IgD-negative memory B cell (primary cell): ENCODE measurements at regions not wholly inside any gene's neighbourhood (a gene's known extent, or its start where the extent isn't known, plus 50 kb on each side); places are given as distances from the start of the nearest gene placed in this dataset.

ENCODE experiments used
- H3K27ac Mint-ChIP-seq, 3 donors: one replicate each; pipeline ENCODE4 v1.8.0; 2020 to 2022; ENCODE audit warnings: mild to moderate bottlenecking in 3 of 3, mixed read lengths in 3 of 3, moderate library complexity in 1 of 3
- H3K27me3 Mint-ChIP-seq: one replicate; pipeline ENCODE4 v1.8.0; 2021; ENCODE audit warnings: mixed read lengths
- H3K36me3 Mint-ChIP-seq: one replicate; pipeline ENCODE4 v1.8.0; 2020; ENCODE audit warnings: mild to moderate bottlenecking, mixed read lengths
- H3K4me1 Mint-ChIP-seq, 3 donors: one replicate each; pipeline ENCODE4 v1.8.0; 2020 to 2022; ENCODE audit warnings: mixed read lengths in 3 of 3, mild to moderate bottlenecking in 1 of 3
- H3K4me3 Mint-ChIP-seq, 4 donors: one replicate each; pipeline ENCODE4 v1.8.0; 2020 to 2022; ENCODE audit warnings: mild to moderate bottlenecking in 4 of 4, mixed read lengths in 4 of 4, moderate library complexity in 3 of 4
- H3K9me3 Mint-ChIP-seq, 3 donors: one replicate each; pipeline ENCODE4 v1.8.0; 2020 to 2021; ENCODE audit warnings: mixed read lengths in 3 of 3, mild to moderate bottlenecking in 1 of 3

DNA sequence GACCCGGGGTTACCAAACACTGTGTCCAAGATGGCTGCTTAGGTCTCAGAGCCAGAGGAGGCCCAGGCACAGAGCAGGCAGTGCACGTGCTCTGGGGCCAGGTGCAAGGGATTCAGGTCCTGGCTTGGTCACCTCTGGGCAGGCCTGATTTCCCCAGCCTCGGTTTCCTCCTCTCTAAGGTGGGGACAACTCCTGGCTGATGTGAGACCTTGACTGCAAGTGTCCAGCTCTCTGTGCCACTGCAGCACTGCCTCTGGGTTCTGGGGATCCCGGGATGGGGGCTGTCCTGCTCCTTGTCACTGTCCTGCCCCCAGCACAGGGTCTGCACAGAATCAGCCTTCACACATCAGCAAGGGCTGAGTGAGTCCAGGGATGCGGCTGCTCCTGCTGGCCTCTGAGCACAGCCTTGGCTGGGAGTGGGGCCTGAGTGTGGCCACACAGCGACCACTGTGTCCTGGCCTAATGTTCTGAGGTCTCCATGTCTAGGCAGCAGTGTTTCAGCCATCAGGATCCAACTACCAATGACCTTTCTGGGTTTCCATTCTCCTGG lies 170.2 kb upstream of the HDAC4 start:
- Mint-ChIP-seq H3K36me3 (no peaks in the 10 kb centered on the region), H3K9me3 (no peaks in the 10 kb centered on the region), H3K27ac (no peak overlapping the region), H3K4me1 (no peaks in the 10 kb centered on the region), H3K27me3 (peaks cover 2% of the 10 kb centered on the region), H3K4me3 (no peak overlapping the region)

- Mint-ChIP-seq H3K27ac (no peak overlapping the region), H3K9me3 (no peaks in the 10 kb centered on the region), H3K4me3 (no peak overlapping the region), H3K27me3 (peaks cover 2% of the 10 kb centered on the region), H3K4me1 (no peaks in the 10 kb centered on the region), H3K36me3 (no peaks in the 10 kb centered on the region)
Observed at GRCh38 chr2:239570216-239570925, 169.6 kb upstream of the HDAC4 start.

DNA sequence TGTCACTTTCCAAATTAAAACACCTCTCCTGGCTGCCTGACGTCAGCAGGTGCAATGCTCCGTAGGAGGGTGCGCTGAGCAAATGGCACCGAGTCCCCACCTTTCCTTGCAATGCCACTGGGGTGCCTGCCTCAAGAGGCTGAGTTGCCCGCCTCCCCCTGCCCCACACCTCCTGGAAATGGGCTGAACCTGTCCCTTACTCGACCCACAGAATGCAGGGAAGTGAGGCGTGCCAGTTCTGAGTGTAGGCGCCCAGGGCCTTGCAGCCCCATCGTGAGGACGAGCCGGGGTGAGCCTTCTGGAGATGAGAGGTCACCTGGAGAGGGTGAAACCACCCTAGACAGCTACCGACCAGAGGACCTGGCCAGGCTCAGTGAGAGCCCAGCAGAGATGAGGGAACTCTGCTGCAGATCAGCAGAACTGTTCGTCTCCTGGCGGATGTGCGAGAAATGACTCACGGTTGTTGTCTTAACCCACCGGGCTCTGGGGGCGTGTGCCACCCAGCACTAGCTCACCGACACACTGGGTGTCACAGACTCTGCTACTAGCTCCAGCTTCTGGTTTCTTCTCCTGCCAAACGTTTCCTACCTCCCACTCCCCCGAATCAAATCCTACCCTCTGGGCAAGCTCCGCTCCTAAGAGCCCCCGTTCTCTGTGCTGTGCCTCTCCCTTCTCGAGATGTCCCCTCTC lies 168.7 kb upstream of the HDAC4 start:
- Mint-ChIP-seq H3K9me3 (no peaks in the 10 kb centered on the region), H3K4me1 (no peaks in the 10 kb centered on the region), H3K4me3 (no peak overlapping the region), H3K27ac (no peak overlapping the region), H3K27me3 (no peaks in the 10 kb centered on the region), H3K36me3 (no peaks in the 10 kb centered on the region)

DNA sequence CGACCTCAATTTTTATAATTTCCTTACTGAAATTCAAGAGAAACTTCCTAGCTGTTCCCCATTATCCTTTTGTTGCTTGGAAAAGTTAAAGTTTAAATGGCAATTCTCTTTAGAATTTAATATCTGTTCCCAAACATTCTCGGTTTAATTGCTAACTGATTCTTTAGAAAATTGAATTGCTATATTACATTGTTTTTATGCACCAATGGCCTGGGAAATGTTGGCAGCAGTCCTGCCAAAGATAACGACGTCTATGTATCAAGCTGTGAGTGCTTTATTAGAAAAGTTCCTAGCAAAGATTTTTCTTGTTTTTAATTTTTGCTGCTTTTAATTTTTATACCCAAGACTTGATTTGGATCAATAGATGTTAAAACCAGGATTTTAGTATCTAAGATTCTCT lies 167.8 kb upstream of the HDAC4 start:
- Mint-ChIP-seq H3K27me3 (no peaks in the 10 kb centered on the region), H3K9me3 (no peaks in the 10 kb centered on the region), H3K27ac (no peak overlapping the region), H3K36me3 (no peaks in the 10 kb centered on the region), H3K4me1 (no peaks in the 10 kb centered on the region), H3K4me3 (no peak overlapping the region)

GRCh38 chr2:239567786-239568185 lies 167.0 kb upstream of the HDAC4 start:
- no peak overlapping the region for H3K4me3 Mint-ChIP-seq
- no peaks in the 10 kb centered on the region for H3K9me3 Mint-ChIP-seq
- H3K27ac Mint-ChIP-seq, result no peak overlapping the region
- no peaks in the 10 kb centered on the region for H3K4me1 Mint-ChIP-seq
- H3K27me3 Mint-ChIP-seq, result peaks cover 1% of the 10 kb centered on the region
- H3K36me3 Mint-ChIP-seq, result no peaks in the 10 kb centered on the region

GRCh38 chr2:239566995-239567568 lies 166.3 kb upstream of the HDAC4 start:
- Mint-ChIP-seq H3K4me3 (no peak overlapping the region), H3K27me3 (peaks cover 1% of the 10 kb centered on the region), H3K36me3 (no peaks in the 10 kb centered on the region)

DNA sequence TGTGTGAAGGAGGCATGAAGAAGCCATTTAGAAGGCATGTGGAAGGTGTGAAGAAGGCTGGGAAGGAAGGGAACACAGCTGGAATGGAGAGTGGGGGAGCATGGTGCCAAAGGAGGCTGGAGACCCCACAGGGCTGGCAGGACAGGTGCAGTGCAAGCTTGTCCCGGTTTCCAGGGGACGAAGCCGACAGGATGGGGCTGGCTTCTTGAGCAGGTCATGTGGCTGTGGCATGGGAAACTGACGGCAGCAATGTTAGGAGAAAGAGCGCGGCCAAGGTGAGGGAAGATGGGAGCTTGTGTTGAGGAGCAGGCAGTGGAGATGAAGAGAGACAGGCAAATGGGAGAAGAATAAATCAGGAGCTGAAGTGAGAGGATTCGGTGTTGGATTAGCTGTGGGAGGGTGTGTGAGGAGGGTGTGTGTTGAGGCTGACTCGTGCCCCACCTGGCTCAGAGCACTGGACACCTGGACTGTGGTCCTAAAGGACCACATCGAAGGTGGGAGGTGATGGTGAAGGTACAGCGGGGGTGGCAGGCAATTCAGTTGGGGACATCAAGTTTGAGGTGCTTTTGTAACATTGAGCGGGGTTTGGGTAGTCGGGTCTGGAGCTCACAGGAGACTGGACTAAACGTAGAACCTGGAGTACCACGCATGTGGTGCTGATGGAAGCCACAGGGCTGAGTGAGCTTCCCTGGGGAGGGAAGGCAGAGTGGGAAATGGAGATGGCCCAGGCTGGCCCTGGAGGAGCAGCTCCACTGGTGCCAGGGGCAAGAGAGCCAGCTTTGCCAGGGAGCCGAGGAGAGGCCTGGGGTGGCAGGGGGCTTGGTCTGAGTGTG lies 165.6 kb upstream of the HDAC4 start:
- no peak overlapping the region for H3K4me3 Mint-ChIP-seq
- peaks cover 3% of the 10 kb centered on the region for H3K27me3 Mint-ChIP-seq
- H3K36me3 Mint-ChIP-seq, result no peaks in the 10 kb centered on the region
- H3K4me1 Mint-ChIP-seq, result no peaks in the 10 kb centered on the region
- H3K27ac Mint-ChIP-seq, result no peak overlapping the region
- H3K9me3 Mint-ChIP-seq, result no peaks in the 10 kb centered on the region

More at GRCh38 chr2:239566995-239567568, 166.3 kb upstream of the HDAC4 start:
- H3K9me3 Mint-ChIP-seq, result no peaks in the 10 kb centered on the region
- no peaks in the 10 kb centered on the region for H3K4me1 Mint-ChIP-seq
- no peak overlapping the region for H3K27ac Mint-ChIP-seq

- Mint-ChIP-seq H3K4me1 (no peaks in the 10 kb centered on the region), H3K4me3 (no peak overlapping the region), H3K36me3 (no peaks in the 10 kb centered on the region), H3K27ac (no peak overlapping the region), H3K27me3 (peaks cover 3% of the 10 kb centered on the region), H3K9me3 (no peaks in the 10 kb centered on the region)
Observed at GRCh38 chr2:239564587-239564986, 163.8 kb upstream of the HDAC4 start.

DNA sequence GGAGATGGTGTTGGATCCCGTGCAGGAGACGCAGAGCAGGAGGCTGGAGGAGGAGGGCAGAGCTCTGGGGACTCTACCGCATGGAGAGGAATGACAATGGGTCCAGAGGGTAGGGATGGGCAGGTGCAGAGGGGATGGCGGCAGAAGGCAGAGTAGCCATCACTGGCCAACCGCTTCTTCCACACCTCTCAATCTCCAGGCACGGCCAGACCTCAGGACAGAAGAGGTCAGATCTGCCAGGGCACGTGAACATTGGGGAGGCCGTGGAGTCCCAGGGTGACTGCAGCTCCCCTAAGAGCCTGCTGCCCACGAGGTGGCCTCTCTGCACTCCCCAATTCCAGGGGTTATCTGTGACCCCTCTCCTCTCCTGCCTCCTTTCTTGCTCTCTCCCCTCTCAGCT lies 162.7 kb upstream of the HDAC4 start:
- Mint-ChIP-seq H3K4me3 (no peak overlapping the region), H3K9me3 (no peaks in the 10 kb centered on the region), H3K27me3 (peaks cover 4% of the 10 kb centered on the region), H3K27ac (no peak overlapping the region), H3K36me3 (no peaks in the 10 kb centered on the region), H3K4me1 (no peaks in the 10 kb centered on the region)

GRCh38 chr2:239561446-239562001 lies 160.7 kb upstream of the HDAC4 start:
- H3K27ac Mint-ChIP-seq, result no peak overlapping the region
- no peaks in the 10 kb centered on the region for H3K36me3 Mint-ChIP-seq
- H3K4me3 Mint-ChIP-seq, result no peak overlapping the region
- no peaks in the 10 kb centered on the region for H3K9me3 Mint-ChIP-seq
- peaks cover 6% of the 10 kb centered on the region for H3K27me3 Mint-ChIP-seq
- H3K4me1 Mint-ChIP-seq, result no peaks in the 10 kb centered on the region

DNA sequence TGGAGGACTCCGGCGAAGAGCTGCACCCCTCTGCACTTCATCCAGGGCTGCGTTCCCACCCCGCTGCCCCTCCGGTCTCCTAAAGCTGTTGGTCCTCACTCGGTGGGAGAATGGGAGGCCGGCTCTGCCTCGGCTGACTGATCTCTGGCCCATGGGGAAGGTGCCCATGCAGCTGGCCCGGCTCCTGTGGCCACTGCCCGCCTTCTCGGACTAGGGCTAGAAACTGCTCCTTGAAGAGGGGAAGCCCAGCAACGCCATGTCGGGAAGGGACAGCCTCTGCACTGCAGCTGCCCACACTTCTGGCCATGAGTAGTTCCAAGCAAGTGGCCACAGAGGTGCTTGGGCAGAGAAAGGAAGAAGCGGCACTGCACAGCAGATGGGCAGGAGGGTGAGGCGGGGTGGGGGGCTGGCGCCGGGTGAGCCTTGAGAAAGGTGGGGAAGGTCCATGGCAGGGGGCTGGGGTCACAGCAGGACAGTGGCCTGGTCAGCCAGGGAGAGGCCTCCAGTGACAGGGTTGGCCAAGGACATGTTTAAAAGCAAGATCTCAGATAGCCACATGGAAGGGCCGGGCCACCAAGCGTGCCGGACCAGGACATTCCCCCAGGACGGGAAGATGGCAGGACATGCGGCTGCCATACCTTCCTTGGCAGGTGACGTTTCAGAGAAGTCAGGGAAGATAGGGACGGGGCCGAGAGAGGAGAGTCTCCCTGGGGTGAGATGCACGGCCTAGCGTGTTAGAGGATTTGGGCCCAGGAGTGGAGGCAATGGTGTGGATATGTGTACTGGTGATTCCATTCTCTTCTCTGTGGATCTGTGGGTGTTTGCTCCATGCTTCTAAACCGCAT lies 158.8 kb upstream of the HDAC4 start:
- no peak overlapping the region for H3K4me3 Mint-ChIP-seq
- H3K36me3 Mint-ChIP-seq, result no peaks in the 10 kb centered on the region
- H3K27ac Mint-ChIP-seq, result no peak overlapping the region
- no peaks in the 10 kb centered on the region for H3K4me1 Mint-ChIP-seq
- H3K9me3 Mint-ChIP-seq, result no peaks in the 10 kb centered on the region
- H3K27me3 Mint-ChIP-seq, result peaks cover 6% of the 10 kb centered on the region

GRCh38 chr2:239558661-239559060 lies 157.8 kb upstream of the HDAC4 start:
- H3K4me3 Mint-ChIP-seq, result no peak overlapping the region
- H3K9me3 Mint-ChIP-seq, result no peaks in the 10 kb centered on the region
- no peaks in the 10 kb centered on the region for H3K4me1 Mint-ChIP-seq
- no peak overlapping the region for H3K27ac Mint-ChIP-seq
- peaks cover 6% of the 10 kb centered on the region for H3K27me3 Mint-ChIP-seq
- no peaks in the 10 kb centered on the region for H3K36me3 Mint-ChIP-seq

- Mint-ChIP-seq H3K4me1 (no peaks in the 10 kb centered on the region), H3K27me3 (peaks cover 9% of the 10 kb centered on the region), H3K27ac (no peak overlapping the region), H3K9me3 (no peaks in the 10 kb centered on the region), H3K4me3 (no peak overlapping the region), H3K36me3 (no peaks in the 10 kb centered on the region)
Observed at GRCh38 chr2:239557516-239557915, 156.7 kb upstream of the HDAC4 start.

GRCh38 chr2:239555571-239555905 lies 154.7 kb upstream of the HDAC4 start:
- Mint-ChIP-seq H3K36me3 (no peaks in the 10 kb centered on the region), H3K27me3 (peaks cover 7% of the 10 kb centered on the region)

More at GRCh38 chr2:239555571-239555905, 154.7 kb upstream of the HDAC4 start:
- Mint-ChIP-seq H3K4me1 (no peaks in the 10 kb centered on the region), H3K27ac (no peak overlapping the region), H3K4me3 (peak overlapping the region in 1 of 4 donors; percentile 31), H3K9me3 (no peaks in the 10 kb centered on the region)
